IMR-90 (cell line): ENCODE measurements at regions not wholly inside any gene's neighbourhood (a gene's known extent, or its start where the extent isn't known, plus 50 kb on each side); places are given as distances from the start of the nearest gene placed in this dataset.

ENCODE experiments used
- ATAC-seq: fragments of 200-7000 bp; cut with Tn5 transposase; 2 replicates; pipeline ENCODE4 v1.9.1; 2020; ENCODE audit warnings: low read depth, mild to moderate bottlenecking, moderate library complexity
- BruUV-seq: library from RNA; stranded (reverse); fragments of 400-500 nt; replicated peaks from 2 replicates; lab custom pipeline; 2021; lab: Mats Ljungman, UMichigan
- CTCF ChIA-PET: fragments of 300-600 bp; formaldehyde crosslinking; extraction: SDS; loops from one replicate; lab custom pipeline; 2021; ENCODE audit warnings: antibody characterized with exemption; lab: Yijun Ruan, JAX
- POLR2A ChIA-PET: fragments of 300-600 bp; sonication (Branson Sonifier 250); formaldehyde crosslinking; loops from one replicate; lab custom pipeline; 2022; ENCODE audit warnings: antibody characterized with exemption; ENCODE audit not compliant: unreplicated experiment; lab: Charles Lee
- DNase-seq: peaks from one replicate; pipeline ENCODE4 v3.0.0; 2013
- H2AFZ ChIP-seq: replicated peaks from 2 replicates; pipeline ENCODE3; 2013; ENCODE audit warnings: low read length, mild to moderate bottlenecking; ENCODE audit not compliant: poor library complexity
- H2AK5ac ChIP-seq: 2 replicates; pipeline ENCODE4 v1.6.1; 2013; ENCODE audit warnings: low read depth, low read length, inconsistent platforms
- H2AK9ac ChIP-seq: replicated peaks from 2 replicates; pipeline ENCODE3; 2013; ENCODE audit warnings: mild to moderate bottlenecking, low read depth, low read length, moderate library complexity; ENCODE audit not compliant: poor library complexity
- H2BK120ac ChIP-seq: 2 replicates; pipeline ENCODE4 v1.6.1; 2013; ENCODE audit warnings: low read depth, low read length, inconsistent platforms
- H2BK15ac ChIP-seq: 3 replicates; pipeline ENCODE4 v1.6.1; 2013; ENCODE audit warnings: low read depth, low read length, inconsistent platforms
- H2BK20ac ChIP-seq: 2 replicates; pipeline ENCODE4 v1.6.1; 2013; ENCODE audit warnings: low read depth, mild to moderate bottlenecking, inconsistent platforms, low read length, moderate library complexity
- H2BK5ac ChIP-seq: 2 replicates; pipeline ENCODE4 v1.6.1; 2013; ENCODE audit warnings: mild to moderate bottlenecking, low read depth, low read length, inconsistent platforms; ENCODE audit not compliant: poor library complexity, severe bottlenecking
- H3K14ac ChIP-seq: replicated peaks from 2 replicates; pipeline ENCODE4 v1.6.1; 2013; ENCODE audit warnings: low read depth, low read length, inconsistent platforms
- H3K18ac ChIP-seq: 2 replicates; pipeline ENCODE4 v1.6.1; 2013; ENCODE audit warnings: low read depth, low read length, control low read depth
- H3K23ac ChIP-seq: 2 replicates; pipeline ENCODE4 v1.6.1; 2013; ENCODE audit warnings: low read depth, low read length, inconsistent platforms
- H3K27ac ChIP-seq: 2 replicates; pipeline ENCODE4 v1.5.1; 2013; ENCODE audit warnings: mild to moderate bottlenecking, control low read depth, low read length; ENCODE audit not compliant: insufficient read depth
- H3K27me3 ChIP-seq: 2 replicates; pipeline ENCODE4 v1.6.1; 2013; ENCODE audit warnings: low read length; ENCODE audit not compliant: control insufficient read depth, insufficient read depth
- H3K36me3 ChIP-seq: 2 replicates; pipeline ENCODE4 v1.6.1; 2013; ENCODE audit warnings: low read length, mixed read lengths; ENCODE audit not compliant: control insufficient read depth, insufficient read depth
- H3K4ac ChIP-seq: 2 replicates; pipeline ENCODE4 v1.6.1; 2013; ENCODE audit warnings: low read depth, low read length, inconsistent platforms
- H3K4me1 ChIP-seq: 2 replicates; pipeline ENCODE4 v1.6.1; 2013; ENCODE audit warnings: low read length, mixed read lengths; ENCODE audit not compliant: control insufficient read depth, insufficient read depth
- H3K4me2 ChIP-seq: 2 replicates; pipeline ENCODE4 v1.6.1; 2013; ENCODE audit warnings: low read depth, mild to moderate bottlenecking, control low read depth, low read length, moderate library complexity
- H3K4me3 ChIP-seq: 2 replicates; pipeline ENCODE4 v1.5.1; 2013; ENCODE audit warnings: low read depth, mild to moderate bottlenecking, control low read depth, low read length, moderate library complexity; ENCODE audit not compliant: insufficient read depth
- H3K56ac ChIP-seq: 2 replicates; pipeline ENCODE4 v1.6.1; 2013; ENCODE audit warnings: low read length, inconsistent platforms; ENCODE audit not compliant: insufficient read depth; ENCODE audit errors: extremely low read depth
- H3K79me1 ChIP-seq, 2 experiments: 2 replicates each; pipeline ENCODE4 v1.6.1; 2013; ENCODE audit warnings: low read length in 2 of 2, inconsistent platforms in 1 of 2, low read depth in 1 of 2
- H3K9ac ChIP-seq: 2 replicates; pipeline ENCODE4 v1.6.1; 2013; ENCODE audit warnings: low read depth, low read length, control low read depth
- H3K9me1 ChIP-seq: 2 replicates; pipeline ENCODE4 v1.6.1; 2013; ENCODE audit warnings: low read length, inconsistent platforms; ENCODE audit not compliant: insufficient read depth
- H3K9me3 ChIP-seq: 2 replicates; pipeline ENCODE4 v1.6.1; 2013; ENCODE audit warnings: low read length; ENCODE audit not compliant: control insufficient read depth, insufficient read depth
- H4K20me1 ChIP-seq: 2 replicates; pipeline ENCODE4 v1.6.1; 2013; ENCODE audit warnings: low read length, inconsistent platforms; ENCODE audit not compliant: insufficient read depth
- H4K5ac ChIP-seq: 2 replicates; pipeline ENCODE4 v1.6.1; 2013; ENCODE audit warnings: mild to moderate bottlenecking, low read depth, low read length, control low read depth
- H4K8ac ChIP-seq, 2 experiments: 2 replicates each; pipeline ENCODE4 v1.6.1; 2013; ENCODE audit warnings: low read depth in 2 of 2, low read length in 2 of 2, control low read depth in 1 of 2, inconsistent platforms in 1 of 2
- H4K91ac ChIP-seq: 2 replicates; pipeline ENCODE4 v1.6.1; 2013; ENCODE audit warnings: low read depth, low read length, inconsistent platforms; ENCODE audit not compliant: insufficient read depth
- BHLHE40 ChIP-seq: fragments of 150-350 bp; IDR thresholded peaks from 2 replicates; pipeline ENCODE4 v1.6.1; 2016; ENCODE audit warnings: mild to moderate bottlenecking, low read depth, low read length
- CEBPB ChIP-seq: IDR thresholded peaks from 2 replicates; pipeline ENCODE4 v1.6.1; 2012; ENCODE audit warnings: low read depth, low read length, improper control_type of control experiment
- CHD1 ChIP-seq: IDR thresholded peaks from 2 replicates; pipeline ENCODE4 v1.6.1; 2012; ENCODE audit warnings: low read depth, low read length, improper control_type of control experiment
- FOS ChIP-seq: fragments of 150-350 bp; IDR thresholded peaks from 2 replicates; pipeline ENCODE4 v1.6.1; 2016; ENCODE audit warnings: low read depth, low read length
- MAFK ChIP-seq: IDR thresholded peaks from 2 replicates; pipeline ENCODE4 v1.6.1; 2012; ENCODE audit warnings: low read depth, low read length, improper control_type of control experiment
- MAZ ChIP-seq: IDR thresholded peaks from 2 replicates; pipeline ENCODE4 v1.6.1; 2012; ENCODE audit warnings: low read depth, mild to moderate bottlenecking, low read length, improper control_type of control experiment, moderate library complexity, borderline replicate concordance
- MXI1 ChIP-seq: IDR thresholded peaks from 2 replicates; pipeline ENCODE4 v1.6.1; 2012; ENCODE audit warnings: low read depth, mild to moderate bottlenecking, low read length, moderate library complexity, borderline replicate concordance
- NFE2L2 ChIP-seq: fragments of 150-350 bp; IDR thresholded peaks from 2 replicates; pipeline ENCODE4 v1.6.1; 2016; ENCODE audit warnings: low read depth, mild to moderate bottlenecking, low read length
- POLR2A ChIP-seq: IDR thresholded peaks from 2 replicates; pipeline ENCODE4 v1.6.1; 2012; ENCODE audit warnings: mild to moderate bottlenecking, low read depth, low read length
- RAD21 ChIP-seq: IDR thresholded peaks from 2 replicates; pipeline ENCODE4 v1.6.1; 2012; ENCODE audit warnings: low read length, improper control_type of control experiment
- RCOR1 ChIP-seq: IDR thresholded peaks from 2 replicates; pipeline ENCODE4 v1.6.1; 2012; ENCODE audit warnings: mild to moderate bottlenecking, low read length, improper control_type of control experiment; ENCODE audit not compliant: insufficient replicate concordance
- RFX5 ChIP-seq: IDR thresholded peaks from 2 replicates; pipeline ENCODE4 v1.8.0; 2012; ENCODE audit warnings: low read depth, mild to moderate bottlenecking, low read length, moderate library complexity
- SMC3 ChIP-seq: fragments of 150-350 bp; IDR thresholded peaks from 2 replicates; pipeline ENCODE4 v1.6.1; 2016; ENCODE audit warnings: low read depth, mild to moderate bottlenecking, antibody characterized with exemption, low read length, moderate library complexity
- WGBS, 2 experiments: methylation state at CpG; one replicate each; pipeline versions ENCODE4 v1.1.5 to v1.1.7; 2013; ENCODE audit warnings: missing lambda C conversion rate in 2 of 2; ENCODE audit not compliant: insufficient read length in 1 of 2; ENCODE audit errors: extremely low coverage in 2 of 2; 5-methylcytosine and 5-hydroxymethylcytosine counted together
- dilution Hi-C: fragments of 300-500 bp; cut with HindIII; formaldehyde crosslinking; loops from one replicate; pipeline ENCODE4 v1.14.3; 2018; ENCODE audit warnings: low sequenced_read_pairs; ENCODE audit not compliant: unreplicated experiment
- in situ Hi-C: fragments of 300-500 bp; cut with MboI; formaldehyde crosslinking; loops from 3 replicates; pipeline ENCODE4 v1.14.3; 2019; ENCODE audit warnings: low sequenced_read_pairs, inconsistent platforms, mixed read lengths
- intact Hi-C: fragments of 100-400 bp; cut with micrococcal nuclease; formaldehyde crosslinking; loops from 2 replicates; pipeline ENCODE4 v1.10.0; 2022
- TF ChIP-seq, protein P1 (sequence below): conservative IDR thresholded peaks from 2 replicates; pipeline ENCODE4 v1.5.1; 2012; ENCODE audit warnings: mild to moderate bottlenecking, low read depth, low read length, improper control_type of control experiment
- TF ChIP-seq, protein P2 (sequence below): fragments of 150-350 bp; IDR thresholded peaks from 2 replicates; pipeline ENCODE4 v1.6.1; 2017; ENCODE audit warnings: mild to moderate bottlenecking, antibody characterized with exemption, low read length, low read depth
- TF ChIP-seq, protein P3 (sequence below): fragments of 150-350 bp; IDR thresholded peaks from 2 replicates; pipeline ENCODE4 v1.6.1; 2016; ENCODE audit warnings: low read depth, mild to moderate bottlenecking, low read length, moderate library complexity, borderline replicate concordance

DNA sequence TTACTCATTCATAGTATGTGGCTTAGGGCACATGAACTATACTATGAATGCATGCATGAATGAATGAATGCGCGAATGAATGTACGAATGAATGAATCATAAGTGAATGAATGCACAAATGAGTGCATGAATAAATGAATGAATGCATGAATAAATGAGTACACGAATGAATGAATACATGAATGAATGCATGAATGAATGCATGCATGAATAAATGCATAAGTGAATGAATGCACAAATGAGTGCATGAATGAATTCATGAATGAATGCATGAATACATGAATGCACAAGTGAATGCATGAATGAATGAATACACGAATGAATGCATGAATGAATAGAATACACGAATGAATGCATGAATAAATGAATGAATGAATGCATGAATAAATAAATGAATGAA is 52.5 kb upstream of the FCN1 start (continued):
- TF ChIP-seq CEBPB (no peak), NFE2L2 (no peak), RAD21 (no peak)

DNA sequence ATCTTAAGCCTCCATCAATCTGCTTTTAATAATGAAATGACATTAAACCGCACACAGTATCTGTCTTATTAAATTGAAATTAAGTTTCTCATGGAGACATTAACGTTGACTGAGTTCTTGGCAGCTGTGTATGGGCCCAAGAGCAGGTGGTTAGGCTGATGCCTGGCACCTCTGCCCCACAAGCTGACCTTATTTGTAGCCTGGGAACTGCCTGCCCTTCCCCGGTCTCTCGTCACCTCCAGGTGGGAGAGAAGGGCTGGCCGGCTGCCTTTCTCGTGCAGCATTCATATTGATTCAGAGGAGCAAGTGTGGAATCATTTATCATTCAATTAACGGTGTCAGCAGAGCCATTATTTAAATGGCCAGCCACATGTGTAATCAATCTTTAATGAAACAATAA is 53.0 kb upstream of the FCN1 start:
- Histone ChIP-seq H3K18ac (no peak overlapping the region), H3K9ac (no peak overlapping the region), H4K8ac (no peak overlapping the region), H4K91ac (no peak overlapping the region), H2AFZ (no peak overlapping the region), H3K4me1 (no peaks in the 10 kb centered on the region; the same call in 1 of the 2 replicates), H4K5ac (no peak overlapping the region), H2BK5ac (no peak overlapping the region), H3K79me1 (no peaks in the 10 kb centered on the region), H3K36me3 (no peaks in the 10 kb centered on the region), H3K4me3 (no peak overlapping the region), H3K14ac (no peak overlapping the region), H3K56ac (no peak overlapping the region), H2AK9ac (no peak overlapping the region), H3K4me2 (no peak overlapping the region), H3K9me1 (no peaks in the 10 kb centered on the region), H3K27ac (no peak overlapping the region), H3K27me3 (peaks cover 7% of the 10 kb centered on the region), H3K4ac (no peak overlapping the region), H4K20me1 (no peaks in the 10 kb centered on the region), H2BK15ac (no peak overlapping the region), H3K9me3 (no peaks in the 10 kb centered on the region), H2BK20ac (no peak overlapping the region), H2BK120ac (no peak overlapping the region), H2AK5ac (no peak overlapping the region), H3K23ac (no peak overlapping the region)
- DNase-seq (no peak), ATAC-seq (no peak)
- POLR2A ChIA-PET = no interaction called here
- in situ Hi-C loops = no loop called here
- dilution Hi-C loops = no loop called here
- no TSS peak for BruUV-seq
- no CpG with 5 or more reads among the region's 7 CpGs for WGBS, 2 experiments
- CTCF ChIA-PET = no interaction called here
- TF ChIP-seq, protein P1, sequence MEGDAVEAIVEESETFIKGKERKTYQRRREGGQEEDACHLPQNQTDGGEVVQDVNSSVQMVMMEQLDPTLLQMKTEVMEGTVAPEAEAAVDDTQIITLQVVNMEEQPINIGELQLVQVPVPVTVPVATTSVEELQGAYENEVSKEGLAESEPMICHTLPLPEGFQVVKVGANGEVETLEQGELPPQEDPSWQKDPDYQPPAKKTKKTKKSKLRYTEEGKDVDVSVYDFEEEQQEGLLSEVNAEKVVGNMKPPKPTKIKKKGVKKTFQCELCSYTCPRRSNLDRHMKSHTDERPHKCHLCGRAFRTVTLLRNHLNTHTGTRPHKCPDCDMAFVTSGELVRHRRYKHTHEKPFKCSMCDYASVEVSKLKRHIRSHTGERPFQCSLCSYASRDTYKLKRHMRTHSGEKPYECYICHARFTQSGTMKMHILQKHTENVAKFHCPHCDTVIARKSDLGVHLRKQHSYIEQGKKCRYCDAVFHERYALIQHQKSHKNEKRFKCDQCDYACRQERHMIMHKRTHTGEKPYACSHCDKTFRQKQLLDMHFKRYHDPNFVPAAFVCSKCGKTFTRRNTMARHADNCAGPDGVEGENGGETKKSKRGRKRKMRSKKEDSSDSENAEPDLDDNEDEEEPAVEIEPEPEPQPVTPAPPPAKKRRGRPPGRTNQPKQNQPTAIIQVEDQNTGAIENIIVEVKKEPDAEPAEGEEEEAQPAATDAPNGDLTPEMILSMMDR = no peak
- TF ChIP-seq CHD1 (no peak), CEBPB (no peak), POLR2A (no peak), SMC3 (no peak), MAZ (no peak), RCOR1 (no peak), BHLHE40 (no peak), NFE2L2 (no peak), MAFK (no peak), RAD21 (no peak), RFX5 (no peak), MXI1 (no peak), FOS (no peak)
- TF ChIP-seq, protein P2, sequence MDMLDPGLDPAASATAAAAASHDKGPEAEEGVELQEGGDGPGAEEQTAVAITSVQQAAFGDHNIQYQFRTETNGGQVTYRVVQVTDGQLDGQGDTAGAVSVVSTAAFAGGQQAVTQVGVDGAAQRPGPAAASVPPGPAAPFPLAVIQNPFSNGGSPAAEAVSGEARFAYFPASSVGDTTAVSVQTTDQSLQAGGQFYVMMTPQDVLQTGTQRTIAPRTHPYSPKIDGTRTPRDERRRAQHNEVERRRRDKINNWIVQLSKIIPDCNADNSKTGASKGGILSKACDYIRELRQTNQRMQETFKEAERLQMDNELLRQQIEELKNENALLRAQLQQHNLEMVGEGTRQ = no peak
- TF ChIP-seq, protein P3, sequence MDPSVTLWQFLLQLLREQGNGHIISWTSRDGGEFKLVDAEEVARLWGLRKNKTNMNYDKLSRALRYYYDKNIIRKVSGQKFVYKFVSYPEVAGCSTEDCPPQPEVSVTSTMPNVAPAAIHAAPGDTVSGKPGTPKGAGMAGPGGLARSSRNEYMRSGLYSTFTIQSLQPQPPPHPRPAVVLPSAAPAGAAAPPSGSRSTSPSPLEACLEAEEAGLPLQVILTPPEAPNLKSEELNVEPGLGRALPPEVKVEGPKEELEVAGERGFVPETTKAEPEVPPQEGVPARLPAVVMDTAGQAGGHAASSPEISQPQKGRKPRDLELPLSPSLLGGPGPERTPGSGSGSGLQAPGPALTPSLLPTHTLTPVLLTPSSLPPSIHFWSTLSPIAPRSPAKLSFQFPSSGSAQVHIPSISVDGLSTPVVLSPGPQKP = no peak
- intact Hi-C loops = no loop called here
